Kasumi-1 (cell line): ENCODE measurements at regions not wholly inside any gene's neighbourhood (a gene's known extent, or its start where the extent isn't known, plus 50 kb on each side); places are given as distances from the start of the nearest gene placed in this dataset.

Source experiments
- DNase-seq, 2 experiments: peaks; one replicate each; lab custom pipeline; 2025; lab: John Stamatoyannopoulos, UW

GRCh38 chr7:32428546-32428945 lies 61.6 kb downstream of the LSM5 start:
- DNase-seq: no peak

GRCh38 chr7:32427769-32428291 lies 62.4 kb downstream of the LSM5 start:
- peak; percentile 21 to 38 for DNase-seq

- DNase-seq: no peak
These were observed 73.3 kb downstream of the LSM5 start for GRCh38 chr7:32416846-32417245.

GRCh38 chr7:32415936-32416335 lies 74.2 kb downstream of the LSM5 start:
- no peak for DNase-seq

GRCh38 chr7:32415519-32415918 lies 74.7 kb downstream of the LSM5 start:
- no peak for DNase-seq

- DNase-seq: no peak
These were observed 77.7 kb downstream of the LSM5 start for GRCh38 chr7:32412471-32412870.

GRCh38 chr7:32410545-32410944 lies 79.6 kb downstream of the LSM5 start:
- no peak for DNase-seq

GRCh38 chr7:32406386-32406785 lies 83.8 kb downstream of the LSM5 start:
- no peak for DNase-seq

GRCh38 chr7:32403463-32404229 lies 86.5 kb downstream of the LSM5 start:
- no peak for DNase-seq

- no peak for DNase-seq
These were observed 89.5 kb downstream of the LSM5 start for GRCh38 chr7:32400676-32401075.

GRCh38 chr7:32399311-32399710 lies 90.9 kb downstream of the LSM5 start:
- no peak for DNase-seq

- DNase-seq: no peak
These were observed 95.0 kb downstream of the LSM5 start for GRCh38 chr7:32395168-32395567.

- DNase-seq: no peak
These were observed 96.3 kb downstream of the LSM5 start for GRCh38 chr7:32393861-32394260.

- no peak for DNase-seq
These were observed 100.0 kb downstream of the LSM5 start for GRCh38 chr7:32390210-32390609.

- no peak for DNase-seq
These were observed 104.7 kb downstream of the LSM5 start for GRCh38 chr7:32385316-32385956.

GRCh38 chr7:32381024-32381601 lies 109.1 kb downstream of the LSM5 start:
- no peak for DNase-seq

- no peak for DNase-seq
These were observed 110.6 kb downstream of the LSM5 start for GRCh38 chr7:32379510-32380112.

GRCh38 chr7:32378988-32379387 lies 111.2 kb downstream of the LSM5 start:
- no peak for DNase-seq

GRCh38 chr7:32364581-32364980 lies 125.6 kb downstream of the LSM5 start:
- no peak for DNase-seq

- no peak for DNase-seq
These were observed 130.1 kb downstream of the LSM5 start for GRCh38 chr7:32360127-32360526.

GRCh38 chr7:32357535-32358277 lies 132.5 kb downstream of the LSM5 start:
- DNase-seq: no peak

GRCh38 chr7:32347244-32347828 lies 142.8 kb downstream of the LSM5 start:
- DNase-seq: peak; percentile 32 to 49
